OCI-LY7 (cell line): ENCODE measurements at regions not wholly inside any gene's neighbourhood (a gene's known extent, or its start where the extent isn't known, plus 50 kb on each side); places are given as distances from the start of the nearest gene placed in this dataset.

ENCODE experiments used
- BruUV-seq: library from RNA; stranded (reverse); fragments of 400-500 nt; replicated peaks from 2 replicates; lab custom pipeline; 2021; lab: Mats Ljungman, UMichigan
- CTCF ChIA-PET: fragments of 300-600 bp; sonication (Branson Sonifier 250); formaldehyde crosslinking; loops from one replicate; lab custom pipeline; 2022; ENCODE audit warnings: antibody characterized with exemption; ENCODE audit not compliant: unreplicated experiment; lab: Charles Lee
- POLR2A ChIA-PET: fragments of 300-600 bp; sonication (Branson Sonifier 250); formaldehyde crosslinking; loops from one replicate; lab custom pipeline; 2022; ENCODE audit warnings: antibody characterized with exemption; lab: Charles Lee
- DNase-seq: peaks from one replicate; pipeline ENCODE4 v3.0.0-alpha.2; 2015; ENCODE audit warnings: low spot score
- H2AFZ ChIP-seq: fragments of 200-600 bp; sonication (generic), shearing (Covaris generic); 2 replicates; pipeline ENCODE4 v1.6.1; 2014; ENCODE audit warnings: mild to moderate bottlenecking, antibody characterized with exemption, low read length, moderate library complexity
- H3K27ac ChIP-seq: fragments of 200-600 bp; sonication (generic); 2 replicates; pipeline ENCODE4 v1.5.1; 2014; ENCODE audit warnings: mixed run types, low read depth, mild to moderate bottlenecking, moderate library complexity, low read length, inconsistent platforms; ENCODE audit not compliant: poor library complexity, severe bottlenecking
- H3K36me3 ChIP-seq: fragments of 200-600 bp; sonication (generic); 2 replicates; pipeline ENCODE4 v1.6.1; 2014; ENCODE audit warnings: mild to moderate bottlenecking, antibody characterized with exemption, low read length, moderate library complexity, mixed read lengths; ENCODE audit not compliant: insufficient read depth
- H3K4me1 ChIP-seq: fragments of 200-600 bp; sonication (generic); 2 replicates; pipeline ENCODE4 v1.5.1; 2014; ENCODE audit warnings: mild to moderate bottlenecking, low read length; ENCODE audit not compliant: insufficient read depth, poor library complexity, severe bottlenecking
- H3K4me2 ChIP-seq: fragments of 200-600 bp; sonication (generic); 2 replicates; pipeline ENCODE4 v1.6.1; 2014; ENCODE audit warnings: mild to moderate bottlenecking, low read length
- H3K4me3 ChIP-seq: fragments of 200-600 bp; sonication (generic); 2 replicates; pipeline ENCODE4 v1.5.1; 2014; ENCODE audit warnings: mild to moderate bottlenecking, low read depth, low read length; ENCODE audit not compliant: poor library complexity, severe bottlenecking
- H3K79me2 ChIP-seq: fragments of 200-600 bp; sonication (generic); 2 replicates; pipeline ENCODE4 v1.6.1; 2016; ENCODE audit warnings: low read depth, mild to moderate bottlenecking, low read length, moderate library complexity, mixed read lengths; ENCODE audit not compliant: insufficient read depth
- H3K9me2 ChIP-seq: fragments of 200-600 bp; sonication (generic); 2 replicates; pipeline ENCODE4 v1.6.1; 2016; ENCODE audit warnings: mild to moderate bottlenecking, low read length, mixed read lengths; ENCODE audit not compliant: insufficient read depth
- H3K9me3 ChIP-seq: fragments of 200-600 bp; sonication (generic); 2 replicates; pipeline ENCODE4 v1.6.1; 2014; ENCODE audit warnings: mild to moderate bottlenecking, mixed run types, low read length, mixed read lengths
- H4K20me1 ChIP-seq: fragments of 200-600 bp; sonication (generic); 2 replicates; pipeline ENCODE4 v1.6.1; 2014; ENCODE audit warnings: mild to moderate bottlenecking, antibody characterized with exemption, low read length, moderate library complexity, mixed read lengths; ENCODE audit not compliant: insufficient read depth
- CTCF ChIP-seq: fragments of 200-600 bp; sonication (generic); conservative IDR thresholded peaks from 2 replicates; pipeline ENCODE4 v1.5.1; 2014; ENCODE audit warnings: mild to moderate bottlenecking, antibody characterized with exemption, low read length, moderate library complexity, mixed read lengths
- EZH2phosphoT487 ChIP-seq: fragments of 200-600 bp; sonication (generic); IDR thresholded peaks from 2 replicates; pipeline ENCODE4 v1.6.1; 2018; ENCODE audit warnings: low read depth, borderline replicate concordance, mild to moderate bottlenecking, mixed run types, antibody characterized with exemption, low read length, moderate library complexity, mixed read lengths
- intact Hi-C: fragments of 100-400 bp; cut with micrococcal nuclease; formaldehyde crosslinking; loops from one replicate; pipeline ENCODE4 v1.10.0; 2022; ENCODE audit not compliant: unreplicated experiment

- BruUV-seq, result no TSS peak
- H3K4me1 ChIP-seq, result no peaks in the 10 kb centered on the region
- TF ChIP-seq EZH2phosphoT487, result no peak
- TF ChIP-seq CTCF, result no peak
- H3K9me3 ChIP-seq, result no peaks in the 10 kb centered on the region
- no peaks in the 10 kb centered on the region for H3K36me3 ChIP-seq
- CTCF ChIA-PET, result no interaction called here
- intact Hi-C loops, result no loop called here
- H3K79me2 ChIP-seq, result no peaks in the 10 kb centered on the region
- no peak overlapping the region for H3K27ac ChIP-seq
- POLR2A ChIA-PET, result no interaction called here
- no peak overlapping the region for H2AFZ ChIP-seq
- H4K20me1 ChIP-seq, result no peaks in the 10 kb centered on the region
- no peak for DNase-seq
- H3K9me2 ChIP-seq, result no peaks in the 10 kb centered on the region
- no peak overlapping the region for H3K4me3 ChIP-seq
- H3K4me2 ChIP-seq, result no peak overlapping the region
These were observed 174.2 kb upstream of the FRMD4B start for GRCh38 chr3:69560116-69560515.

GRCh38 chr3:69558912-69559311, 173.0 kb upstream of the FRMD4B start:
- Histone ChIP-seq H3K27ac (no peak overlapping the region), H3K9me3 (no peaks in the 10 kb centered on the region), H3K4me1 (no peaks in the 10 kb centered on the region), H3K79me2 (no peaks in the 10 kb centered on the region), H2AFZ (no peak overlapping the region), H3K4me3 (no peak overlapping the region), H4K20me1 (no peaks in the 10 kb centered on the region), H3K9me2 (no peaks in the 10 kb centered on the region), H3K36me3 (no peaks in the 10 kb centered on the region), H3K4me2 (no peak overlapping the region)
- CTCF ChIA-PET, result no interaction called here
- POLR2A ChIA-PET, result no interaction called here
- intact Hi-C loops, result no loop called here
- no peak for TF ChIP-seq CTCF
- no peak for TF ChIP-seq EZH2phosphoT487
- no peak for DNase-seq
- no TSS peak for BruUV-seq

DNA sequence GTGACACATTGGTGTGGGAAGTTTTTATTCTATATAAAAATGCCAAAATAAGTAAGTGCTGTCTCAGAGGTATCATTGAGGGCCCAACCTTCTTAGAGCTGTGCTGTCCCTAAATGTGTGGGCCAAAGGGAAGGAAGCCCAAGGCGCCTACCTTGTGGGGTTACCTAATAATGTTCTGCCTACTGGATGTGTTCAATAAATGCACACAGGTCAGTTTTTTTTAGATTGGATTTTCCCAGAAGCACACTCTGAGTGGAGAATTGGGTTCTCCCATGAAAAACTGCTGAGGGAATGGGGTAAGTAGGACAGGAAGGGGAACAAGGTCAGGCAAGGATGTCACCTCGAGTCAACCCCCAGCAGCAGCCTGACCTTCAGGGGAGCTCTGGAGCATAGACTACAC, 168.7 kb upstream of the FRMD4B start:
- Histone ChIP-seq H3K27ac (no peak overlapping the region), H4K20me1 (no peaks in the 10 kb centered on the region), H3K4me3 (no peak overlapping the region), H3K4me1 (no peaks in the 10 kb centered on the region), H3K79me2 (no peaks in the 10 kb centered on the region), H3K36me3 (no peaks in the 10 kb centered on the region), H3K4me2 (no peak overlapping the region), H2AFZ (no peak overlapping the region), H3K9me2 (no peaks in the 10 kb centered on the region), H3K9me3 (no peaks in the 10 kb centered on the region)
- BruUV-seq, result no TSS peak
- TF ChIP-seq EZH2phosphoT487 (no peak), CTCF (no peak)
- intact Hi-C loops, result no loop called here
- POLR2A ChIA-PET, result no interaction called here
- DNase-seq, result no peak
- CTCF ChIA-PET, result no interaction called here
